ENCODE measurements at regions not wholly inside any gene's neighbourhood (a gene's known extent, or its start where the extent isn't known, plus 50 kb on each side); places are given as distances from the start of the nearest gene placed in this dataset.

DNA sequence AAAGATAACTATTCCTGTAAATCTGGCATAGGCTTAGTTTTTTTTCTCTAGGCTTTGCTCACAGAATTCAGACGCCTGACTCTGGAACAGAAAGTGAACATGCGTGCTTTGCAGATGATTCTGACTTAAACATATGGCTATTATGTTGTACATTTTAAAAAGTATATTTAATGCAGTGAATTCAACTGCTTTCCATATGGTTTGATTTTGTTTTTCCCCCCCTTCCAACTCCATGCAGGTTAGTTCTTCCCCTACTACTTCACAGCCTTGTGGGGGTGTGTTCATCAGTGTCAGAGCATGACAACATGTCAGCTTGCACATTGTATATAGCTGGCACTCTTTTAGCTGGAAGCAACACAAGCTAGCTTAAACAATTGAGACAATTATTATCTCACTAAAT lies 226.8 kb downstream of the TMEM167A start:
- TF ChIP-seq, protein P1, sequence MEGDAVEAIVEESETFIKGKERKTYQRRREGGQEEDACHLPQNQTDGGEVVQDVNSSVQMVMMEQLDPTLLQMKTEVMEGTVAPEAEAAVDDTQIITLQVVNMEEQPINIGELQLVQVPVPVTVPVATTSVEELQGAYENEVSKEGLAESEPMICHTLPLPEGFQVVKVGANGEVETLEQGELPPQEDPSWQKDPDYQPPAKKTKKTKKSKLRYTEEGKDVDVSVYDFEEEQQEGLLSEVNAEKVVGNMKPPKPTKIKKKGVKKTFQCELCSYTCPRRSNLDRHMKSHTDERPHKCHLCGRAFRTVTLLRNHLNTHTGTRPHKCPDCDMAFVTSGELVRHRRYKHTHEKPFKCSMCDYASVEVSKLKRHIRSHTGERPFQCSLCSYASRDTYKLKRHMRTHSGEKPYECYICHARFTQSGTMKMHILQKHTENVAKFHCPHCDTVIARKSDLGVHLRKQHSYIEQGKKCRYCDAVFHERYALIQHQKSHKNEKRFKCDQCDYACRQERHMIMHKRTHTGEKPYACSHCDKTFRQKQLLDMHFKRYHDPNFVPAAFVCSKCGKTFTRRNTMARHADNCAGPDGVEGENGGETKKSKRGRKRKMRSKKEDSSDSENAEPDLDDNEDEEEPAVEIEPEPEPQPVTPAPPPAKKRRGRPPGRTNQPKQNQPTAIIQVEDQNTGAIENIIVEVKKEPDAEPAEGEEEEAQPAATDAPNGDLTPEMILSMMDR (IDR thresholded peaks at IDR 0.05; ENCODE audit: borderline replicate concordance, extremely low read depth, low read length, poor library complexity, severe bottlenecking), result no peak
- no peak for TF ChIP-seq EZH2 (IDR thresholded peaks at IDR 0.05; ENCODE audit: borderline replicate concordance, low read depth, low read length, severe bottlenecking)

Data from DND-41 (cell line).